ENCODE measurements at regions not wholly inside any gene's neighbourhood (a gene's known extent, or its start where the extent isn't known, plus 50 kb on each side); places are given as distances from the start of the nearest gene placed in this dataset.

- TF ChIP-seq CTCF (IDR thresholded peaks at IDR 0.05; ENCODE audit: low read length) (no peak), EZH2phosphoT487 (IDR thresholded peaks at IDR 0.05; ENCODE audit: low read length) (no peak), EZH2 (optimal IDR thresholded peaks at IDR 0.05; ENCODE audit: low read depth, low read length) (no peak)
Measured at GRCh38 chr3:76311941-76312340, 526.6 kb upstream of the ZNF717 start.
